ENCODE measurements at regions not wholly inside any gene's neighbourhood (a gene's known extent, or its start where the extent isn't known, plus 50 kb on each side); places are given as distances from the start of the nearest gene placed in this dataset.

DNA sequence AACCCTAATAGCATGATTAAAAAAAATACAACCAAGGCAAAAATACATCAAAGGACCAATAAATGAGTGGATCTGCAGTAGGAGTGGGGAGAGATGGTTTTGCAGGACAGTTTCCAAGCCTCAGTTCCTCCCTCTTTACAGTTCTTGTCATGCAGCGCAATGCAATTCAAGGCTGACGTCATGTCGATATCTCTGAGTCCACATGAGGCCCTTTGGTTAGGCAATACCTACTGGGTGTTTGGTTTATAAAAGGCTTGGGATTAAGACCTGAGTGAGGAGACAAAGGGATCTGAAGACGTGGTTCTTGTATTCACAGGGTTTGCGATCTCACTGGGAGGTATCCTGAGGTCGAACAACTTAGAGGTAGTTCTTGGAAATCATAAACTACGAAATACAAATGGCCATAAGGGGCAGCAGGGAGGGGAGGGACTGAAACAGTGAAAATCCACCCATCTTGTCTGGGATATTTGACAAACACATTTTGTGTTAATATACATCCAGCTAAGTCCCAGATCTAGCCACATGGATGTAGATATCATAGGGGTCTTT lies 441.0 kb downstream of the FUT8 start:
- TF ChIP-seq, protein P1, sequence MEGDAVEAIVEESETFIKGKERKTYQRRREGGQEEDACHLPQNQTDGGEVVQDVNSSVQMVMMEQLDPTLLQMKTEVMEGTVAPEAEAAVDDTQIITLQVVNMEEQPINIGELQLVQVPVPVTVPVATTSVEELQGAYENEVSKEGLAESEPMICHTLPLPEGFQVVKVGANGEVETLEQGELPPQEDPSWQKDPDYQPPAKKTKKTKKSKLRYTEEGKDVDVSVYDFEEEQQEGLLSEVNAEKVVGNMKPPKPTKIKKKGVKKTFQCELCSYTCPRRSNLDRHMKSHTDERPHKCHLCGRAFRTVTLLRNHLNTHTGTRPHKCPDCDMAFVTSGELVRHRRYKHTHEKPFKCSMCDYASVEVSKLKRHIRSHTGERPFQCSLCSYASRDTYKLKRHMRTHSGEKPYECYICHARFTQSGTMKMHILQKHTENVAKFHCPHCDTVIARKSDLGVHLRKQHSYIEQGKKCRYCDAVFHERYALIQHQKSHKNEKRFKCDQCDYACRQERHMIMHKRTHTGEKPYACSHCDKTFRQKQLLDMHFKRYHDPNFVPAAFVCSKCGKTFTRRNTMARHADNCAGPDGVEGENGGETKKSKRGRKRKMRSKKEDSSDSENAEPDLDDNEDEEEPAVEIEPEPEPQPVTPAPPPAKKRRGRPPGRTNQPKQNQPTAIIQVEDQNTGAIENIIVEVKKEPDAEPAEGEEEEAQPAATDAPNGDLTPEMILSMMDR (IDR thresholded peaks at IDR 0.05): no peak
- TF ChIP-seq POLR2AphosphoS5 (IDR thresholded peaks at IDR 0.05; ENCODE audit: low read depth, low read length) (no peak), EZH2phosphoT487 (IDR thresholded peaks at IDR 0.05; ENCODE audit: borderline replicate concordance, low read depth) (no peak), SIN3A (IDR thresholded peaks at IDR 0.05; ENCODE audit: borderline replicate concordance, low read depth, low read length) (no peak), RFX5 (IDR thresholded peaks at IDR 0.05; ENCODE audit: low read length) (no peak), MAX (IDR thresholded peaks at IDR 0.05; ENCODE audit: low read depth) (no peak), TAF1 (IDR thresholded peaks at IDR 0.05; ENCODE audit: borderline replicate concordance, low read depth, low read length) (no peak), MEF2A (IDR thresholded peaks at IDR 0.05; ENCODE audit: borderline replicate concordance, low read depth) (no peak), MXI1 (IDR thresholded peaks at IDR 0.05; ENCODE audit: low read depth, low read length) (no peak), YY1 (IDR thresholded peaks at IDR 0.05; ENCODE audit: low read depth) (no peak), TCF12 (IDR thresholded peaks at IDR 0.05) (no peak)
- TF ChIP-seq, protein P2, sequence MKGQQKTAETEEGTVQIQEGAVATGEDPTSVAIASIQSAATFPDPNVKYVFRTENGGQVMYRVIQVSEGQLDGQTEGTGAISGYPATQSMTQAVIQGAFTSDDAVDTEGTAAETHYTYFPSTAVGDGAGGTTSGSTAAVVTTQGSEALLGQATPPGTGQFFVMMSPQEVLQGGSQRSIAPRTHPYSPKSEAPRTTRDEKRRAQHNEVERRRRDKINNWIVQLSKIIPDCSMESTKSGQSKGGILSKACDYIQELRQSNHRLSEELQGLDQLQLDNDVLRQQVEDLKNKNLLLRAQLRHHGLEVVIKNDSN (IDR thresholded peaks at IDR 0.05; ENCODE audit: borderline replicate concordance, low read depth): no peak

Measured in SK-N-SH (cell line).